ENCODE measurements at regions not wholly inside any gene's neighbourhood (a gene's known extent, or its start where the extent isn't known, plus 50 kb on each side); places are given as distances from the start of the nearest gene placed in this dataset.

- no peaks in the 10 kb centered on the region for H3K9me3 ChIP-seq (ENCODE audit: low read depth, low read length, poor library complexity, severe bottlenecking)
- TF ChIP-seq EZH2 (IDR thresholded peaks at IDR 0.05; ENCODE audit: borderline replicate concordance, low read depth, low read length, poor library complexity, severe bottlenecking), result no peak
- TF ChIP-seq CTCF (conservative IDR thresholded peaks at IDR 0.05; ENCODE audit: low read depth, low read length), result no peak
- POLR2A ChIA-PET (ENCODE audit: low non-redundant PET), result no interaction called here
- H3K27me3 ChIP-seq (replicated peaks; ENCODE audit: insufficient read depth, low read depth, low read length, poor library complexity), result no peaks in the 10 kb centered on the region
- intact Hi-C loops (cut with micrococcal nuclease; ENCODE audit: unreplicated experiment), result loop anchor here (10.0 kb wide), 1 partner anchor 408 kb away; no protein-coding TSS in a partner anchor
- BruUV-seq (replicated peaks), result no TSS peak
- peak overlapping the region; percentile 32 for H3K27ac ChIP-seq (ENCODE audit: low read depth, low read length, poor library complexity, severe bottlenecking)
- peaks cover 47% of the 10 kb centered on the region for H3K4me1 ChIP-seq (ENCODE audit: insufficient read depth, low read length, poor library complexity, severe bottlenecking)
- DNase-seq (ENCODE audit: low spot score), result no peak
- no peak overlapping the region for H3K4me3 ChIP-seq (ENCODE audit: low read depth, low read length, poor library complexity, severe bottlenecking)
- no peaks in the 10 kb centered on the region for H3K36me3 ChIP-seq (ENCODE audit: insufficient read depth, low read length, poor library complexity, severe bottlenecking)
- CTCF ChIA-PET, result no interaction called here
Measured at GRCh38 chr18:70496353-70497294, 207.8 kb downstream of the SOCS6 start.

GRCh38 chr18:70494524-70494923 lies 205.7 kb downstream of the SOCS6 start:
- intact Hi-C loops (cut with micrococcal nuclease; ENCODE audit: unreplicated experiment), result loop anchor here (5.0 to 10.0 kb wide), 6 partner anchors 58 to 1593 kb away; no protein-coding TSS in a partner anchor
- Histone ChIP-seq H3K27me3 (replicated peaks; ENCODE audit: insufficient read depth, low read depth, low read length, poor library complexity) (no peaks in the 10 kb centered on the region), H3K9me3 (ENCODE audit: low read depth, low read length, poor library complexity, severe bottlenecking) (no peaks in the 10 kb centered on the region), H3K4me1 (ENCODE audit: insufficient read depth, low read length, poor library complexity, severe bottlenecking) (peaks cover 66% of the 10 kb centered on the region), H3K27ac (ENCODE audit: low read depth, low read length, poor library complexity, severe bottlenecking) (no peak overlapping the region), H3K36me3 (ENCODE audit: insufficient read depth, low read length, poor library complexity, severe bottlenecking) (no peaks in the 10 kb centered on the region), H3K4me3 (ENCODE audit: low read depth, low read length, poor library complexity, severe bottlenecking) (no peak overlapping the region)
- no TSS peak for BruUV-seq (replicated peaks)
- DNase-seq (ENCODE audit: low spot score), result no peak
- ChIA-PET POLR2A (ENCODE audit: low non-redundant PET) (no interaction called here), CTCF (no interaction called here)
- TF ChIP-seq CTCF (conservative IDR thresholded peaks at IDR 0.05; ENCODE audit: low read depth, low read length), result no peak
- no peak for TF ChIP-seq EZH2 (IDR thresholded peaks at IDR 0.05; ENCODE audit: borderline replicate concordance, low read depth, low read length, poor library complexity, severe bottlenecking)

GRCh38 chr18:70493461-70493860 lies 204.6 kb downstream of the SOCS6 start:
- H3K9me3 ChIP-seq (ENCODE audit: low read depth, low read length, poor library complexity, severe bottlenecking), result no peaks in the 10 kb centered on the region
- no peak for DNase-seq (ENCODE audit: low spot score)
- BruUV-seq (replicated peaks), result no TSS peak
- TF ChIP-seq CTCF (conservative IDR thresholded peaks at IDR 0.05; ENCODE audit: low read depth, low read length) (no peak), EZH2 (IDR thresholded peaks at IDR 0.05; ENCODE audit: borderline replicate concordance, low read depth, low read length, poor library complexity, severe bottlenecking) (no peak)
- ChIA-PET POLR2A (ENCODE audit: low non-redundant PET) (no interaction called here), CTCF (interaction anchor here (0.7 kb wide), 1 partner anchor 289 kb away, joined by 3 read pairs; no protein-coding TSS in a partner anchor)
- no peaks in the 10 kb centered on the region for H3K36me3 ChIP-seq (ENCODE audit: insufficient read depth, low read length, poor library complexity, severe bottlenecking)
- peaks cover 62% of the 10 kb centered on the region for H3K4me1 ChIP-seq (ENCODE audit: insufficient read depth, low read length, poor library complexity, severe bottlenecking)
- intact Hi-C loops (cut with micrococcal nuclease; ENCODE audit: unreplicated experiment), result loop anchor here (5.0 to 10.0 kb wide), 6 partner anchors 59 to 1594 kb away; no protein-coding TSS in a partner anchor
- H3K27ac ChIP-seq (ENCODE audit: low read depth, low read length, poor library complexity, severe bottlenecking), result peak overlapping the region; percentile 41
- no peaks in the 10 kb centered on the region for H3K27me3 ChIP-seq (replicated peaks; ENCODE audit: insufficient read depth, low read depth, low read length, poor library complexity)
- H3K4me3 ChIP-seq (ENCODE audit: low read depth, low read length, poor library complexity, severe bottlenecking), result no peak overlapping the region

All from A673 (cell line).